AG04450 (cell line): ENCODE measurements at regions not wholly inside any gene's neighbourhood (a gene's known extent, or its start where the extent isn't known, plus 50 kb on each side); places are given as distances from the start of the nearest gene placed in this dataset.

Experiments
- CTCF ChIA-PET: fragments of 300-600, 350-600 bp; formaldehyde crosslinking; extraction: SDS; loops from one replicate; lab custom pipeline; 2022; ENCODE audit warnings: antibody characterized with exemption, inconsistent platforms; lab: Charles Lee
- POLR2A ChIA-PET: fragments of 350-600 bp; formaldehyde crosslinking; extraction: SDS; loops from one replicate; lab custom pipeline; 2021; ENCODE audit warnings: antibody characterized with exemption, inconsistent platforms; lab: Yijun Ruan, JAX
- DNase-seq: peaks from one replicate; pipeline ENCODE4 v3.0.0-alpha.2; 2011; ENCODE audit warnings: low read depth, low spot score
- H3K27ac ChIP-seq: one replicate; pipeline ENCODE4 v1.5.1; 2012; ENCODE audit warnings: low read depth, low read length, control low read depth
- H3K27me3 ChIP-seq: one replicate; pipeline ENCODE4 v1.6.0; 2012; ENCODE audit warnings: low read length; ENCODE audit not compliant: control insufficient read depth, insufficient read depth
- H3K4me3 ChIP-seq: 2 replicates; pipeline ENCODE4 v1.5.1; 2011; ENCODE audit warnings: mild to moderate bottlenecking, low read depth, low read length, control low read depth
- H3K9me3 ChIP-seq: 2 replicates; pipeline ENCODE4 v1.5.1; 2012; ENCODE audit warnings: low read length; ENCODE audit not compliant: control insufficient read depth, insufficient read depth
- CTCF ChIP-seq: IDR thresholded peaks from 2 replicates; pipeline ENCODE4 v1.5.1; 2011; ENCODE audit warnings: low read depth, low read length, control low read depth, inconsistent platforms

GRCh38 chr1:2865571-2866421 is 64.3 kb upstream of the TTC34 start:
- ChIA-PET CTCF (no interaction called here), POLR2A (no interaction called here)
- peaks cover 100% of the 10 kb centered on the region for H3K9me3 ChIP-seq
- DNase-seq: no peak
- no peaks in the 10 kb centered on the region for H3K27me3 ChIP-seq
- TF ChIP-seq CTCF: no peak
- no peak overlapping the region for H3K4me3 ChIP-seq
- H3K27ac ChIP-seq: no peak overlapping the region

- H3K27ac ChIP-seq: no peak overlapping the region
- no peak for TF ChIP-seq CTCF
- POLR2A ChIA-PET: no interaction called here
- CTCF ChIA-PET: no interaction called here
- no peak overlapping the region for H3K4me3 ChIP-seq
- H3K9me3 ChIP-seq: peaks cover 100% of the 10 kb centered on the region
- H3K27me3 ChIP-seq: no peaks in the 10 kb centered on the region
- DNase-seq: no peak
Measured at GRCh38 chr1:2866422-2867086, 65.1 kb upstream of the TTC34 start.

DNA sequence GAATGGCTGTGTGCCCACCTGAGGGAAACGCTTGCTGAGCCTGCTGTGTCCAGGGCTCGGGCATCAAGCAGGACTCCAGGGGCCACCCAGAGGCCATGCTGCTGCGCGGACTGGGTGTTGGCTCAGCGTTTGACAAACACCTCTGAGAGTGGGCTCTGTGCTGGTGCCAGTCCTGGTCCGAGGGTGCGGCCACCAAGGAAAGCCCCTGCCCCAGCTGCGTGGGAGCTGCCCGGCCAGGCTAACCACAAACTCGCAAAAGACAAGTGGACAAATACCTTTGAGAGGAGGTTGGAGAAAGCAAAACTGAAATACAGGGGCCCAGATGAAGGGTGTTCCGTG is 65.6 kb upstream of the TTC34 start:
- H3K4me3 ChIP-seq: no peak overlapping the region
- no peak for TF ChIP-seq CTCF
- DNase-seq: no peak
- no peaks in the 10 kb centered on the region for H3K27me3 ChIP-seq
- no peak overlapping the region for H3K27ac ChIP-seq
- CTCF ChIA-PET: no interaction called here
- H3K9me3 ChIP-seq: peaks cover 100% of the 10 kb centered on the region
- POLR2A ChIA-PET: no interaction called here

DNA sequence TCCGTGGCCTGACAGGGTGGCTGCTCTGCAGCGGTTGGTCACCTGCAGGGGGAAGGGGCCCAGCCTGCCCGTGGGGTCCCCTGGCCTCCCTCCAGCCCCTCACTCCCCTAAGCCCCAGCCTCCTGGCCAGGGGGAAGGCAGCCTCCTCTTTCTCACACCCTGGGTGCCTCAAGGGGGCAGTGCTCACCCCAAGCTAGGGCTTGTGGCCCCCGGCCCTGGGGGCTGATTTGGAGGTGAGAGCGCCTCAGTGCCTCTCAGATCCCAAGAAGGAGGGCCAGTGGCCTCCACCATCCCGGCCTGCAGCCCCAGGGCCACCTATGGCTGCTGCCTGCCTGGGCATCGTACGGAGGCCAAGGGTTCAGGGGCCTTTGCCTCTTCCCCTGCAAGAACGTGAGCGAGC is 66.4 kb upstream of the TTC34 start:
- CTCF ChIA-PET: no interaction called here
- no peak overlapping the region for H3K4me3 ChIP-seq
- POLR2A ChIA-PET: no interaction called here
- no peak overlapping the region for H3K27ac ChIP-seq
- no peaks in the 10 kb centered on the region for H3K27me3 ChIP-seq
- peaks cover 96% of the 10 kb centered on the region for H3K9me3 ChIP-seq
- no peak for DNase-seq
- TF ChIP-seq CTCF: no peak

DNA sequence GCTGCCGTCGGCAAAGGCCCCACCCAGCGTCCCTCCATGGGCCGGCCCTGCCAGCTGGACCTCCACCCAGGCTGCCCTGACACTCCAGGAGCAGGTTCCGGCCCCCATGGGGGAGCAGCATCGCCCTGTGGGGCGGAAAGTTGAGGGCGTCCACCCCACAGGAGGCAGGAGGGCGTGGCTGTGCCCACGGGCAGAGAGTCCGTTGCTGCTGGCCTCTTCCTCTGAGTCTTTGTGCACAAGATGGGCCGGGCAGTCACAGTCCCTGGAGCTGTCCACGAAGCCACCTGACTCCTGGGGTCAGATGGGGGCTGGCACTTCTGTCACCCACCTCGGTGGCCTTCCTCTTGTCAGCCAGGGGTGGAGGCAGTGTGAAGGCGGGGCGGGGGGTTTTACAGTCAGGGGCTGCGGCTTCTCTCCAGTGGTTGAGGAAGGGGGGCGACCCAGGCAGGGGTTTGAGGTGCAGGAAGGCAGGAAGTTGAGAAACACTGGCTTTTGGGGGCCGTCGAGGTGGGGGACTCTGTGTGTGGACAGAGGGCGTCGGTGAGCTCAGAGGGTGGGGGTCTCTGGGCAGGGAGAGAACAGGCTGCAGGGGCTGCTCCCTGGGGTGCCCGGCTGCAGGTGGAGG is 67.2 kb upstream of the TTC34 start:
- Histone ChIP-seq H3K27ac (no peak overlapping the region), H3K9me3 (peaks cover 96% of the 10 kb centered on the region), H3K27me3 (no peaks in the 10 kb centered on the region), H3K4me3 (no peak overlapping the region)
- ChIA-PET POLR2A (no interaction called here), CTCF (no interaction called here)
- TF ChIP-seq CTCF: no peak
- DNase-seq: no peak
